ENCODE measurements at regions not wholly inside any gene's neighbourhood (a gene's known extent, or its start where the extent isn't known, plus 50 kb on each side); places are given as distances from the start of the nearest gene placed in this dataset.

- Histone ChIP-seq H3K9me3 (ENCODE audit: low read depth, low read length) (no peaks in the 10 kb centered on the region), H3K4me3 (no peak overlapping the region), H3K36me3 (ENCODE audit: insufficient read depth, low read length) (no peaks in the 10 kb centered on the region), H3K9ac (ENCODE audit: insufficient read length) (no peak overlapping the region), H3K27ac (no peak overlapping the region)
- no peak for DNase-seq (ENCODE audit: low read depth, low spot score)
- TF ChIP-seq EZH2 (IDR thresholded peaks at IDR 0.05) (no peak), FOXP2 (optimal IDR thresholded peaks at IDR 0.05; ENCODE audit: control extremely low read depth, extremely low read length, insufficient read depth) (no peak), POLR2AphosphoS5 (IDR thresholded peaks at IDR 0.05; ENCODE audit: borderline replicate concordance, low read depth, low read length) (no peak)
These were observed 91.4 kb upstream of the AFDN start for GRCh38 chr6:167735084-167735950.

GRCh38 chr6:167735951-167736288, 90.8 kb upstream of the AFDN start:
- no peak overlapping the region for H3K27ac ChIP-seq
- H3K9me3 ChIP-seq (ENCODE audit: low read depth, low read length): no peaks in the 10 kb centered on the region
- TF ChIP-seq FOXP2 (optimal IDR thresholded peaks at IDR 0.05; ENCODE audit: control extremely low read depth, extremely low read length, insufficient read depth): no peak
- no peak for TF ChIP-seq EZH2 (IDR thresholded peaks at IDR 0.05)
- TF ChIP-seq POLR2AphosphoS5 (IDR thresholded peaks at IDR 0.05; ENCODE audit: borderline replicate concordance, low read depth, low read length): no peak
- no peak overlapping the region for H3K9ac ChIP-seq (ENCODE audit: insufficient read length)
- no peaks in the 10 kb centered on the region for H3K36me3 ChIP-seq (ENCODE audit: insufficient read depth, low read length)
- DNase-seq (ENCODE audit: low read depth, low spot score): no peak
- no peak overlapping the region for H3K4me3 ChIP-seq

GRCh38 chr6:167736486-167737204, 90.1 kb upstream of the AFDN start:
- Histone ChIP-seq H3K9ac (ENCODE audit: insufficient read length) (no peak overlapping the region), H3K27ac (no peak overlapping the region), H3K4me3 (no peak overlapping the region), H3K36me3 (ENCODE audit: insufficient read depth, low read length) (no peaks in the 10 kb centered on the region), H3K9me3 (ENCODE audit: low read depth, low read length) (no peaks in the 10 kb centered on the region)
- TF ChIP-seq EZH2 (IDR thresholded peaks at IDR 0.05): no peak
- no peak for TF ChIP-seq POLR2AphosphoS5 (IDR thresholded peaks at IDR 0.05; ENCODE audit: borderline replicate concordance, low read depth, low read length)
- no peak for TF ChIP-seq FOXP2 (optimal IDR thresholded peaks at IDR 0.05; ENCODE audit: control extremely low read depth, extremely low read length, insufficient read depth)
- DNase-seq (ENCODE audit: low read depth, low spot score): no peak

- no peak overlapping the region for H3K4me3 ChIP-seq
- no peak overlapping the region for H3K27ac ChIP-seq
- DNase-seq (ENCODE audit: low read depth, low spot score): no peak
- no peaks in the 10 kb centered on the region for H3K9me3 ChIP-seq (ENCODE audit: low read depth, low read length)
- no peak overlapping the region for H3K9ac ChIP-seq (ENCODE audit: insufficient read length)
- TF ChIP-seq POLR2AphosphoS5 (IDR thresholded peaks at IDR 0.05; ENCODE audit: borderline replicate concordance, low read depth, low read length) (no peak), FOXP2 (optimal IDR thresholded peaks at IDR 0.05; ENCODE audit: control extremely low read depth, extremely low read length, insufficient read depth) (no peak), EZH2 (IDR thresholded peaks at IDR 0.05) (no peak)
- no peaks in the 10 kb centered on the region for H3K36me3 ChIP-seq (ENCODE audit: insufficient read depth, low read length)
These were observed 89.4 kb upstream of the AFDN start for GRCh38 chr6:167737205-167737830.

GRCh38 chr6:167738386-167738785, 88.3 kb upstream of the AFDN start:
- Histone ChIP-seq H3K9ac (ENCODE audit: insufficient read length) (no peak overlapping the region), H3K27ac (no peak overlapping the region), H3K9me3 (ENCODE audit: low read depth, low read length) (no peaks in the 10 kb centered on the region), H3K36me3 (ENCODE audit: insufficient read depth, low read length) (no peaks in the 10 kb centered on the region), H3K4me3 (no peak overlapping the region)
- DNase-seq (ENCODE audit: low read depth, low spot score): no peak
- no peak for TF ChIP-seq POLR2AphosphoS5 (IDR thresholded peaks at IDR 0.05; ENCODE audit: borderline replicate concordance, low read depth, low read length)
- no peak for TF ChIP-seq EZH2 (IDR thresholded peaks at IDR 0.05)
- no peak for TF ChIP-seq FOXP2 (optimal IDR thresholded peaks at IDR 0.05; ENCODE audit: control extremely low read depth, extremely low read length, insufficient read depth)

- no peaks in the 10 kb centered on the region for H3K36me3 ChIP-seq (ENCODE audit: insufficient read depth, low read length)
- no peak overlapping the region for H3K9ac ChIP-seq (ENCODE audit: insufficient read length)
- DNase-seq (ENCODE audit: low read depth, low spot score): no peak
- H3K9me3 ChIP-seq (ENCODE audit: low read depth, low read length): no peaks in the 10 kb centered on the region
- TF ChIP-seq POLR2AphosphoS5 (IDR thresholded peaks at IDR 0.05; ENCODE audit: borderline replicate concordance, low read depth, low read length) (no peak), FOXP2 (optimal IDR thresholded peaks at IDR 0.05; ENCODE audit: control extremely low read depth, extremely low read length, insufficient read depth) (no peak), EZH2 (IDR thresholded peaks at IDR 0.05) (no peak)
- H3K4me3 ChIP-seq: no peak overlapping the region
- H3K27ac ChIP-seq: no peak overlapping the region
These were observed 86.8 kb upstream of the AFDN start for GRCh38 chr6:167739721-167740475.

GRCh38 chr6:167742719-167743303, 83.9 kb upstream of the AFDN start:
- Histone ChIP-seq H3K4me3 (no peak overlapping the region), H3K36me3 (ENCODE audit: insufficient read depth, low read length) (no peaks in the 10 kb centered on the region), H3K9me3 (ENCODE audit: low read depth, low read length) (no peaks in the 10 kb centered on the region), H3K9ac (ENCODE audit: insufficient read length) (no peak overlapping the region), H3K27ac (no peak overlapping the region)
- TF ChIP-seq EZH2 (IDR thresholded peaks at IDR 0.05): no peak
- TF ChIP-seq FOXP2 (optimal IDR thresholded peaks at IDR 0.05; ENCODE audit: control extremely low read depth, extremely low read length, insufficient read depth): no peak
- no peak for TF ChIP-seq POLR2AphosphoS5 (IDR thresholded peaks at IDR 0.05; ENCODE audit: borderline replicate concordance, low read depth, low read length)
- DNase-seq (ENCODE audit: low read depth, low spot score): no peak
